Cardiac fibroblast (primary cell): ENCODE measurements at regions not wholly inside any gene's neighbourhood (a gene's known extent, or its start where the extent isn't known, plus 50 kb on each side); places are given as distances from the start of the nearest gene placed in this dataset.
A peak's percentile ranks its signal among the peaks of the same experiment; 100 is the strongest.

Source experiments
- DNase-seq, 2 donors: peaks; one replicate each; pipeline versions ENCODE4 v3.0.0 to v3.0.0-alpha.2; 2010; ENCODE audit warnings: low read depth in 2 of 2
- H3K4me3 ChIP-seq, 2 donors: replicated peaks in 1 of 2; 1 replicate in 1 of 2; 2 replicates in 1 of 2; pipeline ENCODE4 v1.5.1; 2011; ENCODE audit warnings: low read depth in 2 of 2, low read length in 2 of 2, mild to moderate bottlenecking in 2 of 2, moderate library complexity in 1 of 2
- CTCF ChIP-seq: IDR thresholded peaks from one replicate; pipeline ENCODE4 v1.5.1; 2011; ENCODE audit warnings: low read depth, mild to moderate bottlenecking, low read length, inconsistent platforms

GRCh38 chr15:69973102-69973714 lies 124.5 kb downstream of the TLE3 start:
- no peak for TF ChIP-seq CTCF
- peak; percentile 38 to 65 for DNase-seq
- no peak overlapping the region for H3K4me3 ChIP-seq

DNA sequence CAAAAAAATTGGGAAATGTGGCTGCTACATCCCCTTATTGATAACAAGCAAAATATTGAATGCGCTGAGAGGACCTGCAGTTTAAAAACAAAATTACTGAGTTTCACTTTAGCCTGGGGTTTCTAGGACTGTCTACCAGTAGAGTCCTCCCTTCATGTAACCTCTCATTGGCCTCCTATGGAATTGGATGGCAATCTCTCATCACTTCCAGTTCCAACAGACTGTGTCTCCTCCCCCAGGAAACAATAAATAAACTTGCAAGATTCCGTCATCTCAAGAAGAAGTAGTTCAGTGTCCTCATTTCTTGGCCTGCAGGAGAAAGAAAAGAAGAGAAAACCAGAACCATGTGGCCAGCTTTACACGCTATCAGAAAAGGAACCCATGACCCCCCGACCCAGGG lies 123.8 kb downstream of the TLE3 start:
- DNase-seq, result no peak
- no peak for TF ChIP-seq CTCF
- no peak overlapping the region for H3K4me3 ChIP-seq

DNA sequence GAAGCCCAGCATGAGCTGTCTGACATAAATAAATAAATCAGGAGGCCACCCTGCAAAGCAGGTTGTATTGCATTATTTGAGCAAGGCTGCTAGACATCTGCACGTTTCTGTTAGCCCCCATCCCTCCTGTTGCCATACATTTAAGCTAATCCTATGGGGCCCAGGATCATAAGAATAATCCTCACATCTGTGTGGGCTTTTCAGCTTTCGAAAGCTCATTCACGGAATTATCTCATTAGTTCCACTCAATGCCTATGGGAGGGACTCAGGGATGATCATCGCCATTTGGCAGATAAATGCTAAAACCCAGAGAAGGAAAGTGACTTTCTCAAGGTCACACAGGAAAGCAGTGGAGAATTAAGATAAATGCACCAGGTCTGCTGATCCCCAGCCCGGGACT lies 123.4 kb downstream of the TLE3 start:
- TF ChIP-seq CTCF, result no peak
- H3K4me3 ChIP-seq, result no peak overlapping the region

DNA sequence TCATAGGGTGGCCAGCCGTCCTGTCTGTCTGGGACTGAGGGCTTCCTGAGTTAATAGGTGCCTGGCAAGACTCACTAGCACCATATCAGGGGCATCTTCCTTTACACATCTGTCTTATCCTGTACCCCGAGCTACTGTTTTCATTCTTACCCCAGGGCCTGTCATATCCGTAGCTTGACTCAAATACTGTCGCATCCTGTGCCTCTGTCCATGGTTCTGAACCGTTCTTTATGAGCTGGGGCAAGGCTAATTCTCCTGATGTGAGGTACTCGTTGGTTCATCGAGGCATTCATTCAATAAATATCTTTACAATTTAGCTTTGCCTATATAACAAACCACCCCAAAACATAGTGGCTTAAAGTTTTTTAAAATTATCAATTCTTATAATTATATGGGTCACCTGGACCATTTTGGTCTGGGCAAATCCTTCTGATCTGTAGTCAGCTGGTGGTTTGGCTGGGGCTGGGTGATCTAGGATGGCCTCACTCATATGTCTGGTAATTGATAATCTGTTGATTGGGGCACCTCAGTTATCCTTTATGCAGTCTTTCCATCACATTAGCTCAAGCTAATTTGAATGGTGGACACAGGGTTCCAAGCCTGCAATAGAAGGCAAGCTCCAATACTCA lies 121.2 kb downstream of the TLE3 start:
- peak; percentile 58 to 64 for DNase-seq
- no peak overlapping the region for H3K4me3 ChIP-seq
- no peak for TF ChIP-seq CTCF

More for the DNA sequence above, 123.4 kb downstream of the TLE3 start:
- DNase-seq, result no peak

DNA sequence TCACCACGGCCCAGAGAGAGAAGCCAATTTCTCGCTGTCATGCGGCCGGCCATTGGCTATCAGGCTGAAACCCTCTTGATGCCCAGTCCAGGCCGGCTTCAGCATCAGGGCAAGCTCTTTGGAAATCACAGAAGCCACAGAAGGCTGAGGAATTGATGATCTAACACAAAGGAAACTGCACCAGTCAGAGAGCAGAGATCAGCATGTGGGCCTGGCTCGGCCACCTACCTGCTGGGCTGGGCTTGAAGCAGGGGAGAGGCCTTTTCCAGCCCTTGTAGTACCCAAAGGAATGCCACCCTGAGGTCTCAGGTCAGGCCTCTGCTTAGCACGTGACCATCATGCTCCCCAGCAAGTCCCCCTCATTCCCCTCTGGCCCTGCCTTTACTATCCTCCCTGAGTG lies 119.1 kb downstream of the TLE3 start:
- no peak for DNase-seq
- TF ChIP-seq CTCF, result no peak

DNA sequence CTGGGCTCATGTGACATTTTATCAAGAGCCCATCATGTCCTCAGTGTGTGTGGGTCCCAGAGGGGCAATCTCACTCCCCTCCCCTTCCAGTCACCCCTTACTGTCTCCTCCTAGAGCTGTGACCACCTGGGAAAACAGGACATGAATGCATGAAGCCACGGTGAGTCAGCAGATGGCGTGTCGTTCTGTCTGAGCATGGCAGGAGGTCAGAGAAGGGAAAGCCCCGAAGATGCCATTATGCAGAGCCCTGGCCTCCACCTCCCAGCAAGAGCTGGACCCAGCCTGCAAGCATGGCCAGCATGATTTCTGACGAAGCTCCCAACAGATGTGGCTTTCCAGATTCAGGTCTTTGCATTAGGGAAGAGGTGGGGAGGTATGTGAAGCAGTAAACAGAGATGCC lies 118.5 kb downstream of the TLE3 start:
- peak in 1 of 2 donors; percentile 42 for DNase-seq
- no peak for TF ChIP-seq CTCF
- H3K4me3 ChIP-seq, result no peak overlapping the region

More for the DNA sequence above, 119.1 kb downstream of the TLE3 start:
- H3K4me3 ChIP-seq, result no peak overlapping the region
